ENCODE measurements at regions not wholly inside any gene's neighbourhood (a gene's known extent, or its start where the extent isn't known, plus 50 kb on each side); places are given as distances from the start of the nearest gene placed in this dataset.

DNA sequence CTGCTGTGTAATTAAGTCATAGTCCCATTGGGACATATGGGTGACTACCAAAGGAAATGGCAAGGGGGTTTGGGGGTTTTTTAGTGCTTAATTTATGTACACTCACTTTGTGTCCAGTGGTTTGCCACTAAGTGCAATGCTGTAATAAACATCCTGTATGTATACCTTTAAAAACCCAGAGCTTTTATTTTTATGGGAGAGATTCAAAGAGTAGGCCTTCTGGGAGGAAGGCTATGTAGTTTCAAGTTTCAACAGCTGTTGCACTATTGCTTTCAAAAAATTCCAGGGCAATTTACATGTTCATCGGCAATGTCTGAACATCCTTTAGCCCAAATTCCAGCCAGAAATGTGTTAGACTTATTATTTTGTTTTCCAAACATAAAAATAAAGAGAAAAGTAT, 744.7 kb downstream of the XPNPEP1 start:
- no peak for DNase-seq (ENCODE audit: extremely low read depth in 1 of 11, low read depth in 9 of 11, low spot score in 4 of 11)

DNA sequence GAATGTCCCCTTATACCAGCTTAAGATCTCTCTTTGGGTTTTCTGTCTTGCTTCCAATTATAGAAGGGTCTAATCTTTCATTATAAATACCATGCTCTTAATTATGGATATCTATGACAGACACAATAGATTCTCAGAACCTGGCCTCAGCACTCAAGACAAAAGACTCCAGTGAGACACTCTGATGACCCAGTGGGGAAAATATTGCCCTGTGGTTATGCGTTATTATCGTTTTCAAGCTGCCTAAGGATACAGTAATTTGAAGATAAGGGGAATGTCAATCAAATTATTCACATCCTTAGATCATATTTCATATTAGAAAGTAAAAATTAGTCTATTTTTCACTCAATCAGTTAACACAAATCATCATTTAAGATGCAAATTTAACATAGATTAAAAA, 748.8 kb downstream of the XPNPEP1 start:
- DNase-seq (ENCODE audit: extremely low read depth in 1 of 11, low read depth in 9 of 11, low spot score in 4 of 11), result no peak

DNA sequence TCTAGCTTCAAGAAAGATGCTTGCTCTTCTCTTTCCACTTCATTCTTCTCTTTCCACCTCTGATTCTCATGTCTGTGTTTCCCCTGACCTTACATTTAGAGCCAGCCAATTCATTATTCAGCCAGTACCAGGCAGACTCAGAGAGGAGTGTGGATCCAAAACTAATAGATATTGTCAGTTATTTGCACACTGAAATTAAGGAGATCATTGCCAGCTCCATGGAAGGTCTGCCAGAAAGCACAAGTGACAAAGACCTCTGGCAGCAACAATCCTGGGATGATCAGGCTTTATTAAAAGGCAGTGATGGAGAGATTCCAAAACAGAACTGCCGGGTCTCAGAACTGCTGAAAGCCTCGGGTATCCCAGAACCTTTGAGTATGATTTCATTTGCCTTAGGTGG, 749.4 kb downstream of the XPNPEP1 start:
- no peak for DNase-seq (ENCODE audit: extremely low read depth in 1 of 11, low read depth in 9 of 11, low spot score in 4 of 11)

DNA sequence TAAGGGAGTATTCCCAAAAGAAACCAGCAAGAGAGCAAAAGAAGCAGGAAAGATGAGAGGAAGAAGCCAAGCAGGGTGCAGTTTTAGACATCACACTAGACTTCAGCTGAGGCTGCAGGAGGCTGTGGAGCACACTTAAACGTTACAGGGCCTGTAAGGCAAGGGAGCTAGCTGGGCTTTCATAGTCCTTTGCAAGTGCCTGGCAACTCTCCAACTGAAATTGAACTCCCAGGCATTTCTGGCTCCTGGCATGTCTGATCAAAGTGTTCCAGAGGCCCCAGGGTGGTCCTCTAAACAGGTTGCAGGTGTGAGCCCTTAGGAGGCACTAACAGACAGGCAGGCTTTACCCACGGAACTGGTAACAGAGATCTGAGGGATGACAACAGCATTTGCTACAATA, 750.2 kb downstream of the XPNPEP1 start:
- DNase-seq (ENCODE audit: extremely low read depth in 1 of 11, low read depth in 9 of 11, low spot score in 4 of 11), result peak in 4 of 11 donors; percentile 7 to 18 (median 15)

DNA sequence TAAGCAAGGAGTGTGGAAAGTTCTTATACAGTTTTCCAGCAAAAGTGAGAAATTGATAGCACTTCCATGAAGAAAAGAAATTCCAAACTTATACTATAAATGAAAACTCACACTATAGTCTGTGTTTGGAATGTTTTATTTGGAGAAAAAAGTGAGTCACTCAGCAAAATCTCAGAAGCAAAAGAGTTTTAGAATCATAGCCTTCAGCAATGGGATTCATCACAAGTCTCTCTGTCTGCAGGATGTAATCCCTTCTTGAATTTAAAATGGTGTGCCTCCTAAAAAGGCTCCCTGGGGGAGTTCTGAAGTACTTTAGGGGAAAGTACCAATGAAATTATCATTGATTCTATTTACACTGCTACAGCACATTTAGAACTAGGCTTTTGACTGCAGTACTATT, 756.4 kb downstream of the XPNPEP1 start:
- DNase-seq (ENCODE audit: extremely low read depth in 1 of 11, low read depth in 9 of 11, low spot score in 4 of 11), result no peak

DNA sequence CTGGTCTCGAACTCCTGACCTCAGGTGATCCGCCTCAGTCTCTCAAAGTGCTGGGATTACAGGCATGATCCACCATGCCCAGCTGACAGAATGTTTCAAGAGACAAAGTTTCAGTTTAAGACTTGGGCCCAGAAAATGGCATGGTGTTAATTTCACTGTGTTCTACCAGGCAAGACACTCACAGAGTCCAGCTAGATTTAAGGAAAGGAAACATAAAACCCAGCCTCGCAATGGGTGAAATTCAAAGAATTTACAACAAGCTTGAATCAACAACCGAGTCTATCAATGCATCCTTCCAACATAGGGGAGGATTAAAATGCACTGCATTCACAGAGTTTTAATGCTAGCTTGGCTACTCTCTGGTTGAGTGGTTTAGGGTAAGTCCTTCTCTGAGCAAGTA, 764.0 kb downstream of the XPNPEP1 start:
- DNase-seq (ENCODE audit: extremely low read depth in 1 of 11, low read depth in 9 of 11, low spot score in 4 of 11), result peak in 5 of 11 donors; percentile 3 to 26 (median 25)

DNA sequence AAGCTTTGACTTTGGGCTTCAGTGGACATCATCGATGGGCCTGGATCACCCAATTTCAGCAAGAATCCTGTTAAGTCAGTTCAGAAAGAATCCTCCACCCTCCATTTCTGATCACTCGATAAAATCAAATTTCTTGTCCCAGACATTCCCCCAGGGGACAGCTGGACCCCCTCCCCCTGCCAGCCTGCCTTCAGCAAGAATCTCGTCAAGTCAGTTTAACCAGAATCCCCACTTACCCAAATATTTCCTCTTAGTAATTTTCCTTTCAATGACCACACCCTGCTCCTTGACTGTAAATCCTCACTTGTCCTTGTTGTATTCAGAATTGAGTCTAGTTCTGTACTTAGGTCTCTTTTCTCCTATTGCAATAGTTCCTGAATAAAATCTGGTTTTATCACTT, 766.9 kb downstream of the XPNPEP1 start:
- no peak for DNase-seq (ENCODE audit: extremely low read depth in 1 of 11, low read depth in 9 of 11, low spot score in 4 of 11)

DNA sequence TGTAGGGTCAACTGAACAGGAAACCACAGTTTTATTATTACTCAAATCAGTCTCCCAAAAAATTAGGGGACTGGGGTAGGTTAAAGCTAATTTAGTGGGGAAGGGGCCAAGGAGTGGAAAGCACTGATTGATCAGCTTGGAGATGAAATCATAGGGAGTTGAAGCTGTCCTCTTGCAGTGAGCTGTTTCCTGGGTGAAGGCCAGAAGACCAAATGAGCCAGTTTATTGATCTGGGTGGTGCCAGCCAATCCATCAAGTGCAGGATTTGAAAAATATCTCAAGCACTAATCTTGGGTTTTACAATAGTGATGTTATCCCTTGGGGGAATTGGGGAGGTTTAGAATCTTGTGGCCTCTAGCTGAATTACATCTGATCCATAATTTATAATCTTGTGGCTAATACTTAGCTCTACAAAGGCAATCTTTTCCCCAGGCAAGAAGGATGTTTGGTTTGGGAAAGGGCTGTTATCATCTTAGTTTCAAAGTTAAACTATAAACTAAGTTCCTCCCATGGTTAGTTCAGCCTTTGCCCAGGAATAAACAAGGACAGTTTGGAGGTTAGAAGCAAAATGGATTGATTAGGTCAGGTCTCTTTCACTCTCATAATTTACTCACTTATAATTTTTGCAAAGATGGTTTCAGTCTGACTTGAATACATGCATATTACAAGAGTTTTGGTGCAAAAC, 773.5 kb downstream of the XPNPEP1 start:
- no peak for DNase-seq (ENCODE audit: extremely low read depth in 1 of 11, low read depth in 9 of 11, low spot score in 4 of 11)

DNA sequence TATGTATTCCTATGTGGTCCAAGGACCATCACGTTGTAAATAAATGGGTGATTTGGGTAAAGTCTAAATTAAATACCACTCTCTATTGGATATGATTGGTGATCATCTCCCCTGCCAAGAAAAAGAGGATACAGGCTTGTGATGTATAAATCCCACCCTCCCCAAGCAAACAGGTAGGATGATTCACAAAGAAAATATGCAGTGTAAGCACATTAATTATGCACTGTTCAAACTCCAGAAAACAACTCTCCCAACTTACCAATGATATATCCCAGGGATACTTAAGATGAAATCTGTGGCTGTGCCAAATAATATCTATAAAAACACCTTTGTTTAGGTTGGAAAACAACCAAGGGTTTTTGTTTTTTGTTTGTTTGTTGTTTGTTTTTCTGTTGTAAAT, 795.9 kb downstream of the XPNPEP1 start:
- no peak for DNase-seq (ENCODE audit: extremely low read depth in 1 of 11, low read depth in 9 of 11, low spot score in 4 of 11)

DNA sequence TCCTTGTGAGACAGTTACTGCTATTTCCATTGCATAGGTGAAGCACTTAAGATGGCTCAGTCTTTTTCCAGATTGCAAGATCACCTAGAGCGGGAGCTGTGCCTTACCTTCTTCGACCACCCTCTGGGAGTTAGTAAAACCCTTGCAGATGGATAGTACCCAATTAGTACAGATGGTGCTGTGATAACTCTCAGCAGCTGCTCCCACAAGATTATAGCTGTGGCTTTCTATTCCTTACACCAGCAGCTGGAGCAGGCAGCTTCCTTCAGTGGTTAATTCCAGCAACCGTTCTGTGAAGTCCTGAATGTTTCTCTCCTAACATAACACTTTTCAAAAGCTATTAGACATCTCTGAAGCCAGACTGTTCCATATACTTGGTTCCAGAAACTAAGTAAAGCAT, 796.8 kb downstream of the XPNPEP1 start:
- DNase-seq (ENCODE audit: extremely low read depth in 1 of 11, low read depth in 9 of 11, low spot score in 4 of 11), result no peak

DNA sequence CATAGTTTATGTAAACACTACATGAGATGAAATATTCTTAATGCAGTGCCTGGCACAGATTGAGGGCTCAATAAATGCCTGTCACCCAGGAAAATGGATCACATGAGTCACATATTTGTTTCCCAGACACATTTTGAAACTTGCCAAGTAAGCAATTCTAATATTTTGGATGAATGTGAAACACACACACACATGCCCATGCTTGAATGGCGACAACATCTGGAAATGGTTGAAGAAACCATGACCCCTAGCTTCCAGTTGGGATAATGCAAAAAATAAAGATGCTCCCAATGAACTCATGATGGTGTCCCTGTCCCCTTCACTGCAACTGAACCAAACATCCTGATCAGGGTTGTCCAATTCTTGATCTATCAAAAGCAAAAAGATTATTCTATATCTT, 797.3 kb downstream of the XPNPEP1 start:
- no peak for DNase-seq (ENCODE audit: extremely low read depth in 1 of 11, low read depth in 9 of 11, low spot score in 4 of 11)

DNA sequence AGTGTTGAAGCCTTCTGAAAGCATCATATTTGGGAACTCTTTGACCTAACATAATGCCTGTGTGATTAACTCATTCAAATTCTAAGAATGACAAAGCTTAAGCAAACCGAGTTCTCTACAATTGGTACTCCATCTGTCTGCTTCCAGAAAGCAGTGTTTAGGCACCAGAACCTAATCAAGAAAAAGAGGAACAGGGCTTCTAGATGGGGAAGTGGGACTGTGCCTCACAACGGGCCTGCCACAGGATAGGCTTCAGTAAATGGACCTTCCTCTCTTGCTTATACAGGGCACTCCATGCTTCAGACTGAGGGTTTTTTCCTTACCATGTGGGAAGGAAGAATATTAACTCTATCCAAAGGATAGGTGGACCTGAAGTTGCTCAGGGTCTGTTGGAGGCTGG, 808.1 kb downstream of the XPNPEP1 start:
- DNase-seq (ENCODE audit: extremely low read depth in 1 of 11, low read depth in 9 of 11, low spot score in 4 of 11), result no peak

DNA sequence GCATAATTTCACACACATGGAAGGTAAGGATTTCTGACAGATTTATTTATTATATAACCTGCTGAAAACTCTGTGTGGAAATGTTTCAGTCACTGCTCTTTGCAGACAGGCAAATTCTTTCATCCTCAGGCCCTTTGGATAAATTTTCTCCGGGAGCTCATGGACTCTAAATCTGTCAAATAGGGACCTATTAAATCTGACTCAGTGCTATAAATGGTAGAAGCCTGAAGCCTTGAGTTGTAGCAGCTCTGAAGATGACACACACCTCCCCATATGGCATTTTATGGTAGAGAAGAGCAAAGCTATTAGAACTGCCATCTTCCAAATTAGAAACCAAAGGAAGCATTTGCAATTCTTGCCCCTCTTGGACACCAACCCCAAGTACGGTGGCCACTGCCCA, 808.7 kb downstream of the XPNPEP1 start:
- DNase-seq (ENCODE audit: extremely low read depth in 1 of 11, low read depth in 9 of 11, low spot score in 4 of 11), result no peak

DNA sequence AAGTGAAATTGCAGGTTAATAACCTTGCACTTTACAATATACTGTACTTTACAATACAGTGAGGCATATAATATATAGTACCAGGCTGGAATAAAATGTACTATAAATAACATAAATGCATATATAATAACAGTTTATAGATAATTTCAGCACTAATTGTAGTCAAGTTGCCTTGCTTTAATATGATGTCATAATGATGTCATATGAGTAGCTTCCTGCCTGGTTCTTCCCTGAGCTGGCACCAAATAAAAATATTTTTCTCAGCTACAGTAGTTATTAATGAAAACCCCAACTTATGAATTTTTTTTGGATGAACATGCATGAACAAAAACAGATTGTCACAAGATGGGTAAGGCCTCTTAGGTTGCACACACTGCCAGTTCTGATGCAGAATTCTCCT, 816.7 kb downstream of the XPNPEP1 start:
- DNase-seq (ENCODE audit: extremely low read depth in 1 of 11, low read depth in 9 of 11, low spot score in 4 of 11), result no peak

DNA sequence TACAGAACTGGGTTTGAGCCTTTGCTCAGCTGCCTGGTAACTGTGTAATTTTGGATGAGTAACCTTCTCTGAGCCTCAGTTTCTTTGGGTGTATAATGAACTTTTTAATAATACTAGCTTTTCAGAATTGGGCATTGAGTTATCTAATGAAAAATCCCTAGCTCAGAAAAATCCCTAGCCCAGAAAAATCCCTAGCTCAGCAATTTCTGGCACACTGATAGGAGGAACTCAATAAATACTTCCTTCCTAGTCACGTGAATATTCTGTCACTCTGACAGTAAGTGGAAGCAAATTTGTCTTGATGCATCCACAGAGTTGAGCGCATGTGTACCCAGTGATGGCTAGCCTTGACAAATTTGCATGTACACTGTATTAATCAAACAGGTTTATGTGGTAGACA, 817.6 kb downstream of the XPNPEP1 start:
- no peak for DNase-seq (ENCODE audit: extremely low read depth in 1 of 11, low read depth in 9 of 11, low spot score in 4 of 11)

DNA sequence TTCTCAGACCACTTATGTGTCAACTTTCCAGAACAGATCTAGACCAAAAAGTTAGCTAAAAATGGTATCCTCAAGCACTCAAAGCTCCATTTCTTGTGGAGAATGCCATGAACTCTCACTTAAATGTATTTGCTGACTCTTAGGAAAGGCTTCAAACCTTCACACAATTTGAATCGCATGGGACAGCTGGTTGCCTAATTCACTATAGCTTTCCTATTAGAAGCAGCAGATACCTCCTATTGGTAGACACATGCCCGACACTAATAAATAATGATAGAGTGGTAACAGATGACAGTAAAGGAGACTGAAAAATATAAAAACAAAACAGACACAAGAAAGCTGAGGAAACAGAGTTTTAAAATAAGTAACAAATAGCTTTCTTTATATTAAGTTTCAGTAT, 818.5 kb downstream of the XPNPEP1 start:
- DNase-seq (ENCODE audit: extremely low read depth in 1 of 11, low read depth in 9 of 11, low spot score in 4 of 11), result no peak

DNA sequence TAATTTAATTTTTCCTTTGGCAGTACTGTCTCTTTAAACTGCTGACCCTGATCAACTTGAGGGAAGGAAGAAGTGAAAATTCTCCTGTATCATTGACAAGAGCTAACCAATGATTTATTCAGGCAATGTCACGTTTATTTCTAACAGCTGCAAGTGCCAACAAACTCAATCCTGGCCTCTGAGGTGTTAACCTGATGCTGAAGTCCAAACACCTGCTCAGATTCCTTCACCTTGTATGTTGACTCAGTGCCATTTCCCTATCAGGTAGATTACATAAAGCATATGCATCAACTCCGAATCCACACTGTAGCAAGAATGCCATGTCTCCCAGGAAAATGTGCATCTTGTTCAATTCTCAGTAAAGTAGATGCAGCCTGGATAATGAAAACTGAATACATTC, 820.0 kb downstream of the XPNPEP1 start:
- DNase-seq (ENCODE audit: extremely low read depth in 1 of 11, low read depth in 9 of 11, low spot score in 4 of 11), result no peak

DNA sequence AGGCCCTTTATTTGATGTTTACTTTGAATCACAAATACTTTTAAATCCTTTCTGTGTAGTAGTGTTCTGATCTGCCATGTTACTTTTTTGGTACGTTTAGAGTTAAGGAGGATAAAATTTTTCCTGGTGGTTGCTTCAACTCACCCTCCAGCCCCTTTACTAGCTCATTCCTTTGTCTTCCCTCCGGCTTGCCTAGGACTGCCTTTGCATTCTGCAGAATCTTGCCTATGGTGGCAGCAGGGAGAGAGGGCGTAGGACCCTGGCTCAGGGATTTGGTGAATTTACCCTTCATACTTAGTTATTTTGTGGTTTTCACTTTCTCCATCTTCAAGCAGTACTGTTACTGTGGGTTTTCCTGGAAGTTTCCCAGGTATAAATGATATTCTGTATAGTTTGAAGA, 833.5 kb downstream of the XPNPEP1 start:
- DNase-seq (ENCODE audit: extremely low read depth in 1 of 11, low read depth in 9 of 11, low spot score in 4 of 11), result no peak

DNA sequence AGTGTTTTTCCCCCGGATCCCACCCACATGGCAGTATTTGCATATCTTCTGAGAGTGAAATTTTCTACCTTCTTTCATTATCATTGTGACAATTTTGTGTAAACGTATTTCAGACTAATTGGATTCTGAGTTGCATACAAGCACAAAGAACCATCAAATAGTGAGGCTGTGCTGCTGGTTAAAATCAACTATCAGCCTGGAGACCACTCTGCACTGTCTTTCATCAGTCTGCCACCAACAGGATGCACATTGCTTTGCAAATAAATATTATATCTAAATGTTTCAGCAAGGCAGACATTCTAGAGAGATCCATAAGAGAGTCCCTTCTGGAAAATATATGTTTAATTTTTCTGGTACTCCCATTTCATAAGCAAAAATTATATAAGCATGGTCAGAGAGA, 851.8 kb downstream of the XPNPEP1 start:
- no peak for DNase-seq (ENCODE audit: extremely low read depth in 1 of 11, low read depth in 9 of 11, low spot score in 4 of 11)

DNA sequence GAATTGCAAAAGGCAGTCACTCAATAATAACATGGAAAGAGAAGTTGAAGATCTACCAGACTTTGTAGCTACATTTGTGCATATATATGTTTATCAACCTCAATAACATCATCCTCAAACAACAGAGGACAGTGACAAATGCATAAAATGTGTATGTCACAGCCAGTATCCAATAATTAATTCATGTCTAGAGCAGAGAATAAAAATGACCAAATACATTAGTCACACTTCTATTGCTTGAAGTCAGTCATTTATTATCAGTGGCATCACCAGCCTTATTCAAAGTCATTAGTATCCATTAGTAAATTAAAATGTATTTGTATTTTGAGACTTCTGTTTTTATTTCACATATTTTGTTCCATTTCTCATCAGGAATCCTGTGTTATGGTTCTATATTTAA, 852.8 kb downstream of the XPNPEP1 start:
- DNase-seq (ENCODE audit: extremely low read depth in 1 of 11, low read depth in 9 of 11, low spot score in 4 of 11), result no peak

DNA sequence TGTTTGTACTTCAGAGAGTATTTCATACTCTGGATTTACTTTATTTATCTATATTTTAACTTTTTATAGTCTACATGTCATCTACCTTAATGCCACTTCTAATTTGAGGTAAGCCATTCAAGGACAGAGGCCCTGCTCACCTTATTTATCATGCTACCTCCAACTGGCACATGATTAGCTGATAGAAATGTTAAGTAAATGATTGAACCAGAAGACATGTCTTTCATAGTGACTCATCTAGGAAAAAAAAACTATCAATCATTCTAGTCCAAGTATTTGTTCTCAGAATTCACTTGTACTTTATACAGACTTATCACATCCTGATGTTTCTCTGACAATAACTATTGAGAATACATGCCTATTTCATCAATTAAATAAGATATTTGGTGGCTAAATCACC, 856.3 kb downstream of the XPNPEP1 start:
- no peak for DNase-seq (ENCODE audit: extremely low read depth in 1 of 11, low read depth in 9 of 11, low spot score in 4 of 11)

DNA sequence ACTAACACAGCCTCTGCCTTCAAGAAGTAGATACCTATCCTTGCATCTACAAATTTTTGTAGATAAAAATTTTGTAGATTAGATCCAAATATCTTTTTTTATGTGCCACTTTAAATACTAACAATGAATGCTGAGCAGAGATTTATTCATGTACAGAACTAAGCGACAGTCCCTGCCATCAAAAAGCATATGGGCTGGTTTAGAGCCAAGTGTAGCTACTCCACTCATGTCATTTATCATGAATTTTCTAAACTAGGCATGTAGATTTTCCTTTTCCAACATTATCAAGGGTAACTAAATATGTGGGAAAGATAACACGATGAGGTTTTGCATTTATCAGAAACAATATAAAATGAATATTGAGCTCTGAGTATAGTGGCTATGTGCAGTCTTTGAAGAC, 857.5 kb downstream of the XPNPEP1 start:
- DNase-seq (ENCODE audit: extremely low read depth in 1 of 11, low read depth in 9 of 11, low spot score in 4 of 11), result no peak
